Epithelial cell of esophagus (primary cell): ENCODE measurements at regions not wholly inside any gene's neighbourhood (a gene's known extent, or its start where the extent isn't known, plus 50 kb on each side); places are given as distances from the start of the nearest gene placed in this dataset.
"Not testable (repeated sequence)": the region's sequence is repeated elsewhere in the genome, so short reads cannot be mapped to it uniquely, and the experiment has no call there.

Source experiments
- DNase-seq: peaks from one replicate; pipeline ENCODE4 v3.0.0; 2010; ENCODE audit warnings: low read depth
- H3K4me3 ChIP-seq: 2 replicates; pipeline ENCODE4 v1.5.1; 2011; ENCODE audit warnings: mild to moderate bottlenecking, low read length, control low read depth
- CTCF ChIP-seq: IDR thresholded peaks from 2 replicates; pipeline ENCODE4 v1.5.1; 2011; ENCODE audit warnings: low read depth, mild to moderate bottlenecking, low read length, control low read depth, inconsistent platforms; ENCODE audit not compliant: insufficient read depth; ENCODE audit errors: missing control alignments

GRCh38 chr14:106528717-106529116 is 1002.3 kb downstream of the TMEM121 start:
- TF ChIP-seq CTCF = no peak
- H3K4me3 ChIP-seq = no peak overlapping the region
- no peak for DNase-seq

- no peak overlapping the region for H3K4me3 ChIP-seq
- DNase-seq = no peak
- TF ChIP-seq CTCF = no peak
Observed at GRCh38 chr14:106530031-106530422, 1003.6 kb downstream of the TMEM121 start.

GRCh38 chr14:106530423-106531107 is 1004.2 kb downstream of the TMEM121 start:
- DNase-seq = no peak
- no peak for TF ChIP-seq CTCF
- no peak overlapping the region for H3K4me3 ChIP-seq

- DNase-seq, H3K4me3 ChIP-seq: not testable (repeated sequence)
Observed at GRCh38 chr14:106537597-106537996, 1011.2 kb downstream of the TMEM121 start.

- no peak overlapping the region for H3K4me3 ChIP-seq
- DNase-seq = no peak
- no peak for TF ChIP-seq CTCF
Observed at GRCh38 chr14:106538201-106538600, 1011.8 kb downstream of the TMEM121 start.

GRCh38 chr14:106547735-106548434 is 1021.5 kb downstream of the TMEM121 start:
- no peak for TF ChIP-seq CTCF
- H3K4me3 ChIP-seq = no peak overlapping the region
- no peak for DNase-seq

GRCh38 chr14:106549064-106549463 is 1022.7 kb downstream of the TMEM121 start:
- no peak for TF ChIP-seq CTCF
- no peak for DNase-seq
- no peak overlapping the region for H3K4me3 ChIP-seq
